NOMO-1 treated with dmso at 0.1 percent for 144 hours (cell line): ENCODE measurements at regions not wholly inside any gene's neighbourhood (a gene's known extent, or its start where the extent isn't known, plus 50 kb on each side); places are given as distances from the start of the nearest gene placed in this dataset.

Experiments
- DNase-seq: peaks from one replicate; lab custom pipeline; 2025; ENCODE audit not compliant: unreplicated experiment; lab: John Stamatoyannopoulos, UW

DNA sequence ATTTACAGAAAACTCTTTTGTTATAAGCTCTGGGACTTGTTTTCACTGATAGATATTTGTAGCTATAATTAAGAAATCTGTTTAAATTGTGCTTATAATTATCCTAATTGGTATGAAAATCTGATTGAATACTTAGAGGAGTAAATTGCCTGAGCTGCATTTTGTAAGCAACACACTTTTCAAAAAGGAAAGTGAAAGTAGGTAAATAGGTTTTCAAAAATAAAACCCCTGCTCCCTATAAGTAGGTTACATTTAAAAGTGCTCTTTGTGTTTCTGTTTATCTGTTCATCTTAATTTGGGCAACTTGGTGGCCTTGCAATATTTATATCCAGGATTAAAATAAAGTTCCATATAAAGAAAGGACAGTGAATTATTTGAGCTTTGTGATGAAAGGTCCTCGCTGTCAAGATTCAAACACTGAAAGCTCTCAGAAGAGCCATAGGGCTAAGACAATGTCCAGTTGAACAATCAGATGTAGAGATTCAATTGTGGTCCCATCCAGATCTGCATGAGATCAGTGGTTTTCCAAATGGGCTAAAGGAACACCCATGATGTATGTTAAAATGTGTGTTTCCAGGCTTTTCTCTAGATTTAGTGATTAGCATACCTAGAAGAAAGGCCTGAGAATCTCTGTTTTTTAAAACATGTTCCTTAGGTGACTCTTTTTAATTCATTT is 371.6 kb downstream of the RPRM start:
- no peak for DNase-seq

DNA sequence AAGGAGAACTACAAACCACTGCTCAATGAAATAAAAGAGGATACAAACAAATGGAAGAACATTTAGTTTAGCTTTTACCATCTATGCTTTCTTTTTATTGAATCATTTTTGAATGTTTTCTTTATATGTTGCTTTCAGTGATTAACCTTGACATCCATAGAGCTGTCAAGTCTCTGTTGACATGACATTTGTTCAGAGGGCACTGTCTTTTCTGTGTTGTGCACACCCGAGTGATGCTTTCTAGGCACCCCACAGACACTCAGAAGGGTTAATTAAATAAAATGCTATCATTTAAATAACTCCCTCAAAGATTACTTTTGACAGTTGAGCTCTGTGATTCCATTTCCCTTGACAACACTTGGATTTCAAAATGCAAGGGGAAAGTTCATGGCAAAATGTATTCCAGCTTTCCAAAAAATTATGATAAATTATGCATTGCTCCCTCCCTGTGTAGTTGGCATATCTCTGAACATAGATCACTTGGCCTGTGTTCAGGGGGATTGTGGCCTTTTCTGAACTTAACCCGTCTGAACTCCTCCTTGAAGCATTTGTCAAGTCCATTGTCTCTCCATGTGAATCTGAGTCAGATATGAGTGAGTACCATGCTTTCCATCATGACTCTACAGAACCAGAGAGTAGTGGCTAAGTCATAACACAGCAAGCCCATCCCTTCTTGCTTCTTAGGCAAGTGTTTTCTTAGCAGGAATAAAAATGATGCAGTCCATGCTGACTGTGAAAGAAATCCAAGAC is 372.6 kb downstream of the RPRM start:
- no peak for DNase-seq

DNA sequence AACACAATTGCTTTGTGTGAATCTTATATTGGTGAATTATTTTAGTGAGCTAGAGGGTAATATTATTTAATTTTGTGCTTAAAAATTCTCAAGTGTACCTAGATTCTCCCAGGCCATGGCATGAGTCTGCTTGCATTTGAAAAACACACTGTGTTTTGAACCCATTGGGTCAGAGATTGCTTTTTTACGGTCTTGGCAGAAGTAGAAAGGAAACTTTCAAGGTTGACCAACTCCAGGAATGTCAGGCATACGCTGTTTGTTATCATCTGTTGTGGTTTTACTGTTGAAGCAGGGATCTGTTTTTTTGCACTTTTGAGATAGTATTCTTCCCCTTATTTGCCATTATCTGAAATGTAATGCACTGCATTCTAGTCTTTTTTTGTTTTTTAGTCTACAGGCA is 377.4 kb downstream of the RPRM start:
- no peak for DNase-seq

DNA sequence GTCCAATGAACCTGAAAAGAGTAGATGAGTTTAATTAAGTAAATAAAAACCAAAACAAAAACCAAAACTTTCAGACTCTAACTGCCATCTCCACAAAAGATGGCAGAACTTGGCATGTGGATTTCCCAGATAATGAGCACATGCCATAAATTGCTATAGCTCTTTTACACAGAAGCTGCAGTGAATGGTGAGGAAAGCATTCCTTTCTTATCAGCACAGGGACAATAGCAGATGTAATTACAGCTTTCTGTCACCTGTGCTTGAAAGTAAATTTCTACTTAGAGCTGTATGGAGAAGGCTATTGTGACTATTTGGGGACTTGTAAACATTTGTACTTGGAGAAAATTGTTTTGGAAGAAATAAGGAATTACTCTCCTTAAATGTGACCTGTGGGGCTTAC is 378.4 kb downstream of the RPRM start:
- DNase-seq = no peak

DNA sequence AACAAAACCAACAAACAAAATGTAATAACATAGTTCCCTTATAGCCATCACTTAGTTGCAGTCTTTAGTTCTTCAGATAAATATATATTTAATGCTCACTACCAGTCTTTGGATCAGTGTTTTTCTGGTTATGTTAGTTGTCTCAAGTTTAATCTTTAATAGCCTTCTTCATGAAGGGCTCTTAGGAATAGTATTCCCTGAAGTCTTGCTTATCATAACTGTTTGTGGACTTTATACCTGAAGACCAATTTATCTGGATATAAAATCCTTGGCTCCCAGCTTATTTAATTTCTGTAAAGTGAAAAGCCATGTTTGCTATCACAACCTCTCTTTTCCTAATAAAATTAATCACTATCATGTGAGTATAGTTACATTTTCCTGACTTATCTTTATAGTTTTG is 379.7 kb downstream of the ARL6IP6 start:
- DNase-seq = no peak

DNA sequence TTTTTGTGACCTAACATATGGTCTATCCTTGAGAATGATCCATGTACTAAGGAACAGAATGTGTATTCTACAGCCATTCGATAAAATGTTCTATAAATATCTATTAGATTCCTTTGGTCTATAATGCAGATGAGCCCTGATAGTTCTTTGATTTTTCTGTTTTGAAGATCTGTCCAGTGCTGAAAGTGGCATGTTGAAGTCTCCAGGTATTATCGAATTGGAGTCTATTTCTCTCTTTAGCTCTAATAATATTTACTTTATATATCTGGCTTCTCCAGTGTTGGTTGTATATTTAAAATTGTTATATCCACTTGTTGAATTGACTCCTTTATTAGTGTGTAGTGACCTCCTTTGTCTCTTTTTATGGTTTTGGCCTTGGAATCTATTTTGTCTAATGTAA is 377.9 kb downstream of the ARL6IP6 start:
- DNase-seq = no peak

DNA sequence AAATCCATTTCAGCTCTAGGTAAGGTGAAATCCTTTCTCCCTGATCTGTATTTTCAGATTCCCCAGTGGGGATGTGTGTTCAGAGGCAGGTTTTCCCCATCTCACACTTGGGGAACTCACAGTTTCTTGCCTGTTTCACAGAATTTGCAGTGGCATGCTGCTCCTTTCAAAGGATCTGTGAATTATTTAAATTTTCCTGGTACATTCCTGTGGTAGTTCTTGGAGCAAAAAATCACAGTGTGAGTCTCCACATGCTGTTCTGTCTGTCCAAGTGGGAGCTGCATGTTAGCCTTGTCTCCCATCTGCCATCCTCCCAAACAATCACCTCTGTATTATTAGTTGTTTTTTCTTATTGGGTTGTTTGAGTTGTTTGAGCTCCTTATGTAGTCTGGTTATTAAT is 372.9 kb downstream of the ARL6IP6 start:
- DNase-seq = no peak

DNA sequence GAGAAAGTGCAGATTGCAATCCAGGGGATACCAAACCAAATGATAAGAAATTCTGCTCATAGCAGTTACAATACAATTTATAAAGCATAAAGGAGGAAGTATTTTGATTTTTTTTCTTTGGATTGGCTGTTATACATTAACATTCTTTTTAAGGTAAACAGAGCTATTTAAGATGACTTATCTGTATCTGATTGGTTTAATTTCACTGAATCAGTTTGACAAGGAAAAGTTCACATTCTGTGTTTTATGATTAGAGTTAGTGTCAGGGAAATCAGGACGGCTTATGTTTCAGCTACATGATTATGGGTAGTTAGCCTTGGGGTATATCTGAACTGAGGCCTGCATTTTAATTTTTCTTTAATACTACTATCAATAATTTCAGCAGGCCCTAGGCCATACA is 360.9 kb downstream of the ARL6IP6 start:
- no peak for DNase-seq

DNA sequence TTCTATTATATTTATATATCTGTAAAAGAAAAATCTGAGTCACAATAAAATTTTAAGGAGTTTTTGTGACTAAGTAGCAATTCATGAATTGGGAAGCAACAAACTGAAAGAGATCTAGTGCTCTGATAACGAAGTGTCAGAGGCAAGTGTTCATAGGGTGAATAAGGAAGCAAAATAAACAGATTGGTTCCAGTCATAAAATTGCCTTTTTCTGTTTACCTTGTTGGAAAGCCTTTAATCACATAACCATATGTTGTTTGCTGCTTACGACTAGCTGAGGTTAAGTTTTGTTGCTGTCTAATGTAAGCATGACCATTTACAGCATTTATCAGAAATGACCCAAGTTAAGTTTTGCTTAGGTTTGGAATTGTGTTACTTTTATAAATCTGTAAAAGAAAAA is 358.9 kb downstream of the ARL6IP6 start:
- DNase-seq = no peak

DNA sequence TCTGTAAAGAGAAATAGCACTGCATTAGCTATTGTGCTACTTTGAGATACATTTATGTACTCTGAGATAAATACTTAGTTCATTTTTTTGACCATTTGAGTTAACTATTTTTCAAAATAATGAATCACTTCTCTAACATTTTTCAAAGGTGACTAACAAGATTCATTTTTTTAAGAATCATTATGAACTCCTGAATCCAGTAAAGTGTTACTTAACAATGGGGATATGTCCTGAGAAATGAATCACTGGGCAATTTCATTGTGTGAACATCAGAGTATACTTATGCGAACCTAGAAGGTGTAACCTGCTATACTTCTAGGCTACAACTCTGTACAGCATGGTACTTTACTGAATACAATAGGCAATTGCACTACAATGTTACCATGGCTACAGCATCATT is 355.8 kb downstream of the ARL6IP6 start:
- DNase-seq = no peak

DNA sequence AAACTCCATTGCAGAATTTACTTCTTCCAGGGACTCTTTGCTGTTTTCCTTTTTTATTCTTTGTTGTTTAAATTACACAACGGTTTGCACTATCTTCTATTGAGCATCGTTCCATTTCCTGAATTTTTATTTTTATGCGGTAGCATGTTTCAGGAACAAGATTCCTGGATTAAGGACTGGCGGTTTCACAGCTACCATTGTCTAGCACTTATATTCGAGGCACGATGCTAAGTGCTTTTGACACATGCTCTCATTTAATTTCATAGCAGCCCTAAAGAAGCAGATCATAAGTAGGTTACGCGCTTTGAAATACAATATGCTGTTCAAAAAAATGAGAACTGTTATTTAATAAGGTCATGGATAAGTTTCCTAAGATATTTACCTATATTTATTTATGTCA is 354.4 kb downstream of the ARL6IP6 start:
- no peak for DNase-seq

DNA sequence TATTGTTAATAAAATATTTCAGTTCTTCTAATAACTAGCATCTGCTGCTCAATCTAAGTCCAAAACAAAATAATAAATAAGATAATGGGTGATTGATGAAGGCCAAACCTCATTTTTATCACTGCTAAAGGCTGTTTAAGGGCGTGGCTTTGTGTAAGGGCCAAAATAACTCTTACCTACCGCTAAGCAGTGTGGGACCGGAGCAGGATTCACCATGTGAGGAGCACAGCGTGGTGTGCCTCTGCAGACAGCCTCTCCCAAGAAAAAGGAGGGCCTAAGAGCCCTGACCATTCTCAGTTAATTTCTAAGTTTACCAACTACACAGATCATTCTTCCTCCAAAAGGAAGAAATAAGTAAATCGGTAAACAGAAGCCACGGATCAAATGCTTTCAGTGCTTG is 353.7 kb downstream of the ARL6IP6 start:
- no peak for DNase-seq

DNA sequence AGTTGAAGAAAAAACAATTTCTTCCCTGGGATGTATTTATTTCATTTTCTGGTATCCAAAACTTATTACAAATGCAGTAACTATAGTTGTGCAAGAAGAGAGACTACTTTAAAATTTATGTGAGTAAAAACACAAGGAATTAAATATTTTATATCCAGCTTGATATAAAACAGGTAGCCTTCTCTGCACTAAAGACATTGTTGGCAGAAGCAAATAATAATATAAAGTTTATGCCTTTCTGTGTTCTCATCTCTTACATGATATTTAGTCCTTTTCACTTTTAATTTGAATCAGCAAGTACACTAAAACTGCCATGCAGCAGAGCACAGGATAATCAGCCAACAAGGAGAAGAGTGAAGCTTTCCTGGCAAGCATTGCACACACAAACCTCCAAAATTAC is 352.7 kb downstream of the ARL6IP6 start:
- no peak for DNase-seq

DNA sequence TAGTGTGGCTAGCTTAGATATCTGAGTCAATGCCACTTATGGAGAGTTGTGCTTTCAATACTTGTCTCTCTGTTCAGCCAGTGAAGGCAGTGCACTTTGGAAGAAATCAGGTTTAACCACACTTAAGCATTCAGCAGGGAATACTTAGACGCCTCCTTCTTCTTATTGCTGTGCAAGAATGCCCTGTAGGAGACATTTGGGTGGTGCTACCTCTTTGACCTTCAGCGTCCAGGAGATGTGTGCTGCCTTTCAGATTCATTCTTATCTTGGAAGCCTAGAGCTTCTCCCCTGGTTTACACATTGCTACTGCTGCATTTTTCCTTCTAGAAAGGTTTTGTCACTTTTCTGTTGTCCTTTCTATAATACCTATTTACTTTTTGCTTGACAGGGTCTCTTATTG is 350.5 kb downstream of the ARL6IP6 start:
- DNase-seq = no peak

DNA sequence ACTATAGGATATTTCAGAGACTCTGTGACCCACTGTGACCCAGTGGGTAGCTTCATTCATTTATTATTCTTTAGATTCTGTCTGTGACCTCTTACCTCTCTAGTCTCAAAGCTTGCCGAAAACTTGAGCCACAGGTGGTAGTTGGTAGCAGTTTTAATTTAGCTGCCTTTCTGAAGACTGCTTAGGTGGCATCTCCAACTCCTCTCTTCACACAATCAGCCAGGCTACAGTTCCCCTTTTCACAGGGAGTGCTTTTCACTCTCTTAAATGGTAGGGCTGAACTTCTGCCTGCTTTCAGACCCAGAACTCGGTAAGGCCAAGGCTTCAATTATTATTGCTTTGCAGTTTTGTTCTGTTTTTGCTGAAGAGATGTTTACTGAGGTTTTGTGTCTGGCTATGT is 349.6 kb downstream of the ARL6IP6 start:
- DNase-seq = no peak

DNA sequence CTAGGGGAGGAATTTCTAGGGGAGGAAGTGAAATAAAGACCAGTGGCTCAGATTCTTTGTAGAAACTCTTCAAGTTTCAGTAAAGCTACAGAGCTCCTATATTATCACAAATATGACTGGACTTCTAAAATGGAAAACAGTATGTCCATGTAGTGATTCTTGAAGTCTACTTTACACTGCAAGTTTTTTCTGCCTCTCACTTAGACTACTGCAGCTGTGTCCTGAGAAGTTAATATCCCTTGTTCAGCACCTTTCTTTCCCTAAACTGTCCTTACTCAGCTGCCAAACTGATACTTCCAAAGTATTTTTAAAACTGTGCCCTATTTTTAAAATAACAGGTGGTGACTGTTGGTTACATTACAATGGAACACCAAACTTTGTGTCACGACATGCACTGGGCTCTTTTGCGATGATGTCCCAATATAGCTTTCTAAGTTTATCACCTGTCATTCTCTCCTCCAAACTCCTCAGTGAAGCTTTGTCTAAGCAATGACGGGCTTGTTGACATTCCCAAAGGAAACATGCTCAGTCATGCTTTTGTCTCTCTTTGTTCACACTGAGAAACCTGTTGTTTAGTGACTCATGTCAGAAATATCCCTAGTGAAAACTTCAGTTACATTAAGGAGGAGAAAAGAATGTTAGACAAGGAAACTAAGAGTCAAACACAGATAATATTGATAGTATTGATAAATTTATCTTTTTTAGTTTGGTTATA is 341.1 kb downstream of the ARL6IP6 start:
- no peak for DNase-seq

DNA sequence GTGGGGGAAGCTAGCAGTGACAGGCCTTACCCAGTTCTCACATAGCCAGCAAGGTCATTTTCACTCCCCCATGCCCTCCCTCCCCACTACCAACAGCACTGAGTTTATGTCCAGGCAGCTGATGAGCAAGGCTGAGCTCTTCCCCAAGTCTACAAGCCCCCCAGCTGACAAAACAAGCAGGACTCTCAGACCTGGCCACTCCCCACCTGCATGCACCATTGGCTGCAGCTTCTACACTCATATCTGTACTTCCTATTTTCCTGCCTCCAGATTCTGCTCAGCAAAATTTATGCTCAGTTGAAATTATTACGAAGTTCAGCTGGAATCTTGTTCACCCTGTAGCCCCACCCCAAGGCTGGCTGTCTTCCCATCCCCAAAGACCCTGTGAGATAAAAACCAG is 339.3 kb downstream of the ARL6IP6 start:
- no peak for DNase-seq

DNA sequence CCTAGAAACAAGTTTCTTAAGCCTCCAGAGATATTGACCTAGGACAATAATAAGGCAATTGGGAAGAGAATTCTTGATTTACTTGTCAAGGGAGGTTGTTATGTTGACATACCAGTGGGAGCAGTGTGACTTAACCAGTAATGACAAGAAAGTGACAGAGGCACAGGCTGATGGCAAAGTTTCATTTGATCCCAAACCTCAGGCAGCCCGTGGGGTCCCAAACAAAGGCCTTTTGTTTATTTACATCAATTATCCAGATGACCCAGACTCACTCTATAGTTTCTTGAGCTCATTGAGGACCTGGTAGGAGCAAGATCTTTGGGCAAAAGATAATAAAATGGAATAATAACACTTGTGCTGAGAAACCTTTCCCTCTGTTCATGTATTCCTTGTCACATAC is 336.8 kb downstream of the ARL6IP6 start:
- DNase-seq = no peak

DNA sequence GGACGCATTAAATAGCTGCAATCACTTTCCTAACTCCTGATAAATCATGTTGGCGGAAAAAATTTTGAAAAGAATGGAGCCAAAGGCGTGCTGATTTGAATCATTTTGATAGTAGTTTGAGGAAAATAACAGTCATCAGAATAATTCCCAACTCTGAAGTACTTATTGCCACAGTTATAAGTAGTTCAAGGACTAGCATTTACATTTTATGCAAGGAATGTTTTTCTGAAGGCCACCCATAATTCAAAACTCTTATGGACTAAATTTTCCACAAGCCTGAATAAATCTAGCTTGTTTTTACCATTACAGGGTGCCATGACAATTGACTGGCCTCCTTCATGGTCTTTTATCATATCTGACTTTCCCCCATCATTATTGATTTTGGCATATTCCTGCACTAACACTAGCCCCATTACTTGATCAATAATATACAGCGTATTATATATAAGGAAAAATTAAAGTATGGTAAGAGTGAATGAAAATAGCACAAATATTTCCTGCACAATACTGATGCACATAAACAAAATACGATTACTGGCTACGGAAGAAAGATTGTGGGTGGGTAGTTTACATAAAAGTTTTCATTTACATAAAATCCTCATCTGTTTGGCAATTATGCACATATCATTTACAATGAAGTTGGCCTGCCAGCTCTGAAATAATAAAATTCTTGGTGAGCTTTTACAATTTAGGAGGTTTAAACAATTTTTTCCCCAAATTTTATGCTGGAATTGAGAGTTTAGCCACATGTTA is 334.6 kb downstream of the ARL6IP6 start:
- no peak for DNase-seq

DNA sequence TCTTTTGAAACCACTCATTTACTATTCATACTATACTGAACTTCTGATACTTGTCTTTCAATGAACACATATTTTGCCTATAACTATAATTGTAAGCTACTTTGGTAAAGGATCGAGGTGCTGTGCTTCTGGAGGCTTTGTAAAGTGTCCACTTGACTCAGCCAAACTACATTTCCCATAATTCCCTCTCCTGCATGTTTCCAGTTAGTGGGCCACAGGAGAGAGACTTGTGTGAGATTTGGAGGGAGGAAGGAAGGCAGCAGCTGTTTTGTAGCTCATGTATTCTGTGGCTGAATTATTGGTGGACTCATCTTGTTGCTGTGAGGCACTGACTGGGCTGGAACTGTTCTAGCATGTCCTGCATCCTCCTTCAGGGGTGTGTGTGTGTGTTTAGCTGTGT is 328.8 kb downstream of the ARL6IP6 start:
- no peak for DNase-seq

DNA sequence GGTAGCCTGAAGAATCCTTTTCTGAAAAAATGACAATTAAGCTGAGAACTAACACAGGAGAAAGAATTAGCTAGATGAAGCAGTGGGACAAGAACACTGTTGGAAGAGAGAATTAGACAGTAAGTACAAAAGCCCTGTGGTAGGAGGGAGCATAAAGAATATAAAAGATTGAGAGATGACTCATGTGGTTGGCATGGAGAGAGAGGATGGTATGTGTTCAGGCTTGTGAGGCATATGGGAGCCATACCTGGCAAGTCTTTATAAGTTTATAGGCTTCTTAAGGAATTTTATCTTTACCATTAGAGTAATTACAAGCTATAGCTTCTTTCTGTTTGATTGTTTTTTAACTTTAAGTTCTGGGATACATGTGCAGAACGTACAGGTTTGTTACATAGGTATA is 325.0 kb downstream of the ARL6IP6 start:
- no peak for DNase-seq

DNA sequence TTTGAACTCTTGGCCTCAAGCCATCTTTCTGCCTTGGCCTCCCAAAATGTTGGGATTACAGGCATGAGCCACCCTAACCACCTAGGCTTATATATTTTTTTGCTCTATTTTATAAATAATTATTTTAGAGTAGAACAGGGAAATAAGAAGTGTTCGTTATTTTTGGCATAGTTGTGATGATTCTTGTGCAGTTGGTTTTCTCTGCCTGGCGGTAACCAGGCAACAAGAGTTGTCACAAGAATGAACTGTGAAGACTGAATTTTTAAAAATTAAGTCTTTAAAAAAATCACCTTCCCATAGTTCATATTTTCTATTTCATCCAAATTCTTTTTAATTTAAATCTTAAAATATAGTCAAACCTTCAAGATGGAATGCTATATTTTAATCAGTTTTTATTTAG is 310.2 kb downstream of the ARL6IP6 start:
- DNase-seq = no peak
